ENCODE measurements at regions not wholly inside any gene's neighbourhood (a gene's known extent, or its start where the extent isn't known, plus 50 kb on each side); places are given as distances from the start of the nearest gene placed in this dataset.
"Not testable (repeated sequence)": the region's sequence is repeated elsewhere in the genome, so short reads cannot be mapped to it uniquely, and the experiment has no call there.

DNA sequence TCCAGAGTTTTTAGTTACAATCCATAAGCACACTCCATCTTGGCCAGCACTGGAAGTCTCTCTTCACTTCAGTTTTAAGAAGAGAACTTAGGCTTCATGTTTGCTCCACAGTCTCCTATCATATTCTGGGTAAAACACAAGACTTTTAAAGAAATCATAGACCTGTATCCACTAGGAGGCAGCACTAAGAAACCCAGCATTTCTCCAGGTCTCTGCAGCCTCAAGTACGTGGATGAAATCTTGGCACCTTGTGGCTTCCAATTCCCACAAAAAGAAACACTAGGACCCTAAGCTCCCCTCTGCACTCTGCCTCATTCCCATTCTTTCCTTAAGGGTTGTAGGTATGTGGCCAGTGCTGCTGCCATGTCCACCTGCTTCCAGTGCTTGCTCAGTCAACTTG is 367.3 kb upstream of the CASK start:
- Histone ChIP-seq H3K9ac (ENCODE audit: low read length) (no peak overlapping the region), H3K27me3 (ENCODE audit: low read length) (no peaks in the 10 kb centered on the region), H4K20me1 (ENCODE audit: low read depth, low read length) (no peaks in the 10 kb centered on the region), H3K27ac (ENCODE audit: low read depth, low read length) (no peak overlapping the region), H3K36me3 (ENCODE audit: low read length) (no peaks in the 10 kb centered on the region), H3K4me2 (ENCODE audit: low read depth, low read length, poor library complexity, severe bottlenecking) (no peak overlapping the region), H3K9me3 (ENCODE audit: insufficient read depth, low read length) (no peaks in the 10 kb centered on the region), H3F3A (ENCODE audit: insufficient read depth) (no peaks in the 10 kb centered on the region), H3K79me2 (ENCODE audit: insufficient read depth, low read length) (no peaks in the 10 kb centered on the region), H3K4me3 (ENCODE audit: insufficient read depth, low read length, poor library complexity, severe bottlenecking) (no peak overlapping the region), H2AFZ (ENCODE audit: low read depth, low read length, severe bottlenecking) (no peak overlapping the region), H3K9me2 (replicated peaks; ENCODE audit: insufficient read depth, low read length) (no peaks in the 10 kb centered on the region)
- TF ChIP-seq, protein P1, sequence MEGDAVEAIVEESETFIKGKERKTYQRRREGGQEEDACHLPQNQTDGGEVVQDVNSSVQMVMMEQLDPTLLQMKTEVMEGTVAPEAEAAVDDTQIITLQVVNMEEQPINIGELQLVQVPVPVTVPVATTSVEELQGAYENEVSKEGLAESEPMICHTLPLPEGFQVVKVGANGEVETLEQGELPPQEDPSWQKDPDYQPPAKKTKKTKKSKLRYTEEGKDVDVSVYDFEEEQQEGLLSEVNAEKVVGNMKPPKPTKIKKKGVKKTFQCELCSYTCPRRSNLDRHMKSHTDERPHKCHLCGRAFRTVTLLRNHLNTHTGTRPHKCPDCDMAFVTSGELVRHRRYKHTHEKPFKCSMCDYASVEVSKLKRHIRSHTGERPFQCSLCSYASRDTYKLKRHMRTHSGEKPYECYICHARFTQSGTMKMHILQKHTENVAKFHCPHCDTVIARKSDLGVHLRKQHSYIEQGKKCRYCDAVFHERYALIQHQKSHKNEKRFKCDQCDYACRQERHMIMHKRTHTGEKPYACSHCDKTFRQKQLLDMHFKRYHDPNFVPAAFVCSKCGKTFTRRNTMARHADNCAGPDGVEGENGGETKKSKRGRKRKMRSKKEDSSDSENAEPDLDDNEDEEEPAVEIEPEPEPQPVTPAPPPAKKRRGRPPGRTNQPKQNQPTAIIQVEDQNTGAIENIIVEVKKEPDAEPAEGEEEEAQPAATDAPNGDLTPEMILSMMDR (IDR thresholded peaks at IDR 0.05; ENCODE audit: insufficient read depth, low read length, poor library complexity, severe bottlenecking), result no peak
- no peak for TF ChIP-seq EZH2phosphoT487 (conservative IDR thresholded peaks at IDR 0.05; ENCODE audit: low read length)

DNA sequence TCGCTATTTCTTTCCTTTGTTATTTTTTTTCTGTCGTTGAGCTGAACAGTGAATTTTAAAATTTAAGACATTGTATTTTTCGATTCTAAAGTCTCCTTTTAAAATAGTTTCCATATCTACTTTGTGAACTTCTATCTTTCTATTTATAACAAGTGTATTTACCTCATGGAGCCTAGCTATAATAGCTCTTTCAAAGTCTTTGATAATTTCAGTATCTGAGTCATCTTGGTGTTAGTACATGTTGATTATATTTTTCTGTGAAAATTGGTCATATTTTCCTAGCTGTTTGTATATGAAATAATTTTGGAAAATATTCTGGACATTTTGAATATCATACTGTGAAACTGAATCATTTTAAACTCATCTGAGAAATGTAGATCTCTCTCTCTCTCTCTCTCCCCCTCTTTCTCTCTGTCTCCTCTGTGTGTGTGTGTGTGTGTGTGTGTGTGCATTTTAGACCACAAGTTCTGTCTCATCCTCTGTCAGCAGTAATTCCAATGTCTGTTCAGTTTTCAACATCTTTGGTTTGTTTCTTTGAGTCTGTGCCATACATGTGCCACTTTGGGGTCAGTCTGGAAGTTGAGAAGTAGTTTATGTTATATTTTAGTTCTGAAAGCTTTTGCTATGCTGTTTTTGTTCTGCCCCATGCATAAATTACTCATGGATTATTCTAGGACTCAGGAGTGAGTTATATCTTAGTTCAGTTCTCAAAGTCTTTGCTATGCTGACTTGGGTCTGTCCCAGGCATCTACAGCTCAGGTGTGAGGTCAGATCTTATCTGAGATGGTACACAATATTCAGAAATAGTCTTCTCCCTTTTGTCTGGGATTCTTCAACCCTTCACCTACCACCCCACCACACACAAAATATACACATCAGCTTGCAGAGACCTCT is 366.4 kb upstream of the CASK start:
- H3K79me2 ChIP-seq (ENCODE audit: insufficient read depth, low read length), result no peaks in the 10 kb centered on the region
- H3K9me3 ChIP-seq (ENCODE audit: insufficient read depth, low read length), result no peaks in the 10 kb centered on the region
- TF ChIP-seq, protein P1 (IDR thresholded peaks at IDR 0.05; ENCODE audit: insufficient read depth, low read length, poor library complexity, severe bottlenecking), result no peak
- no peak for TF ChIP-seq EZH2phosphoT487 (conservative IDR thresholded peaks at IDR 0.05; ENCODE audit: low read length)

DNA sequence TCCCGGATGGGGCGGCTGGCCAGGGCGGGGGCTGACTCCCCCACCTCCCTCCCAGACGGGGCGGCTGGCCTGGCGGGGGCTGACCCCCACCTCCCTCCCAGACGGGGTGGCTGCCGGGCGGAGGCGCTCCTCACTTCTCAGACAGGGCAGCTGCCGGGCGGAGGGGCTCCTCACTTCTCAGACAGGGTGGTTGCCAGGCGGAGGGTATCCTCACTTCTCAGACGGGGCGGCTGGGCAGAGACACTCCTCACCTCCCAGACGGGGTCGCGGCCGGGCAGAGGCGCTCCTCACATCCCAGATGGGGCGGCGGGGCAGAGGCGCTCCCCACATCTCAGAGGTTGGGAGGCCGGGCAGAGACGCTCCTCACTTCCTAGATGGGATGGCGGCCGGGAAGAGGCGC is 362.3 kb upstream of the CASK start:
- H3K36me3 ChIP-seq (ENCODE audit: low read length); H3K27me3 ChIP-seq (ENCODE audit: low read length): not testable (repeated sequence)

More for the DNA sequence above, 366.4 kb upstream of the CASK start:
- no peaks in the 10 kb centered on the region for H3K27me3 ChIP-seq (ENCODE audit: low read length)
- no peaks in the 10 kb centered on the region for H3K9me2 ChIP-seq (replicated peaks; ENCODE audit: insufficient read depth, low read length)
- H3K4me2 ChIP-seq (ENCODE audit: low read depth, low read length, poor library complexity, severe bottlenecking), result no peak overlapping the region
- no peak overlapping the region for H3K27ac ChIP-seq (ENCODE audit: low read depth, low read length)
- H4K20me1 ChIP-seq (ENCODE audit: low read depth, low read length), result no peaks in the 10 kb centered on the region
- H2AFZ ChIP-seq (ENCODE audit: low read depth, low read length, severe bottlenecking), result no peak overlapping the region
- no peaks in the 10 kb centered on the region for H3F3A ChIP-seq (ENCODE audit: insufficient read depth)
- H3K9ac ChIP-seq (ENCODE audit: low read length), result no peak overlapping the region
- H3K4me3 ChIP-seq (ENCODE audit: insufficient read depth, low read length, poor library complexity, severe bottlenecking), result no peak overlapping the region
- no peaks in the 10 kb centered on the region for H3K36me3 ChIP-seq (ENCODE audit: low read length)

DNA sequence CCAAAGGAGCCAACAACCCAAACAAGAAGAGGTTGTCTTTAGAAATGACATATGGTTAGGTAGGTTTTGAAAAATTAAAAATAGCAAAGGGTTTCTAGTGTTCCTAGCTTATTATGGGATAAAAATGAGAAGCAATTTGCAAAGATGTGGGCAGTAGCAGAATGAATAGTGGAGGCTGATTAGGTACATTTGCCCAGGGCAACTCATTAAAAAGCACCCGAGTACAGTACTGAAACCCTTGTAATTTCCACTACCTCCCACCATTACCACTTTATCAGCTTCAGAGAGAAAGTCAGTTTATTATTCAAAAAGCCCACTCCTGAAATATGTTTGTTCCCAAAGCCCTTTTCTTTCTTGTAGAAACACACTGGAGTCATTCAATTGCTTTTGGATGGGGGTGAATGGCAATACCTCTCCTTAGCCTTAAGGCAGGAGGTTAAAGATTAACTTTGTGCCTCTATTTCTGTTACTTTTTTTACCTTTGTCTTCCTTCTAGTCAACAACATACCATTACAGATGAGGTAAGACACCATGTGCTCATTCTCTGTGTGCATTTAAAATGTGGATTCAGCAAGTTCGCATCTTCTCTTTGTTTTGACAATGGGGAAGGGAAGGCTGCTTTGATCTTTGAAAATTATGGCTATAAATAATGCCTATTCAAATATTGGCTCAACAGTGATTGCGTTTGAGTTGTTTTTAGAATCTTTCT is 353.8 kb upstream of the CASK start:
- no peak overlapping the region for H3K4me3 ChIP-seq (ENCODE audit: insufficient read depth, low read length, poor library complexity, severe bottlenecking)
- no peaks in the 10 kb centered on the region for H3K9me3 ChIP-seq (ENCODE audit: insufficient read depth, low read length)
- H3K27me3 ChIP-seq (ENCODE audit: low read length), result no peaks in the 10 kb centered on the region
- no peak overlapping the region for H3K27ac ChIP-seq (ENCODE audit: low read depth, low read length)
- no peaks in the 10 kb centered on the region for H4K20me1 ChIP-seq (ENCODE audit: low read depth, low read length)
- H3K36me3 ChIP-seq (ENCODE audit: low read length), result no peaks in the 10 kb centered on the region
- no peaks in the 10 kb centered on the region for H3K79me2 ChIP-seq (ENCODE audit: insufficient read depth, low read length)
- H2AFZ ChIP-seq (ENCODE audit: low read depth, low read length, severe bottlenecking), result no peak overlapping the region
- no peak overlapping the region for H3K4me2 ChIP-seq (ENCODE audit: low read depth, low read length, poor library complexity, severe bottlenecking)
- no peaks in the 10 kb centered on the region for H3F3A ChIP-seq (ENCODE audit: insufficient read depth)
- TF ChIP-seq, protein P1 (IDR thresholded peaks at IDR 0.05; ENCODE audit: insufficient read depth, low read length, poor library complexity, severe bottlenecking), result no peak
- no peaks in the 10 kb centered on the region for H3K9me2 ChIP-seq (replicated peaks; ENCODE audit: insufficient read depth, low read length)
- H3K9ac ChIP-seq (ENCODE audit: low read length), result no peak overlapping the region

More for the DNA sequence above, 362.3 kb upstream of the CASK start:
- not testable (repeated sequence) for H3K9me3 ChIP-seq (ENCODE audit: insufficient read depth, low read length); H3K27ac ChIP-seq (ENCODE audit: low read depth, low read length); H3K79me2 ChIP-seq (ENCODE audit: insufficient read depth, low read length); H3K4me2 ChIP-seq (ENCODE audit: low read depth, low read length, poor library complexity, severe bottlenecking); H3K9me2 ChIP-seq (replicated peaks; ENCODE audit: insufficient read depth, low read length); H3F3A ChIP-seq (ENCODE audit: insufficient read depth); H3K4me3 ChIP-seq (ENCODE audit: insufficient read depth, low read length, poor library complexity, severe bottlenecking); H4K20me1 ChIP-seq (ENCODE audit: low read depth, low read length); H3K9ac ChIP-seq (ENCODE audit: low read length); H2AFZ ChIP-seq (ENCODE audit: low read depth, low read length, severe bottlenecking)

All from SU-DHL-6 (cell line).